Neural cell (in vitro differentiated cells): ENCODE measurements at regions not wholly inside any gene's neighbourhood (a gene's known extent, or its start where the extent isn't known, plus 50 kb on each side); places are given as distances from the start of the nearest gene placed in this dataset.

Experiments used
- H2AFZ ChIP-seq: fragments of 200-600, 300-800 bp; sonication (generic), shearing (Covaris generic); 2 replicates; pipeline ENCODE4 v1.6.0; 2014; ENCODE audit warnings: low read depth, mild to moderate bottlenecking, antibody characterized with exemption, low read length, moderate library complexity
- H3F3A ChIP-seq: fragments of 200-600 bp; shearing (Covaris generic); 2 replicates; pipeline ENCODE4 v1.6.1; 2016; ENCODE audit warnings: mild to moderate bottlenecking, moderate library complexity, mixed read lengths, antibody characterized with exemption, low read length; ENCODE audit not compliant: insufficient read depth, poor library complexity, severe bottlenecking
- H3K27ac ChIP-seq: fragments of 200-600, 300-800 bp; sonication (generic), shearing (Covaris generic); 2 replicates; pipeline ENCODE4 v1.5.1; 2014; ENCODE audit warnings: mild to moderate bottlenecking, low read length, moderate library complexity
- H3K27me3 ChIP-seq: fragments of 300-800, 200-600 bp; sonication (generic), shearing (Covaris generic); 2 replicates; pipeline ENCODE4 v1.6.0; 2014; ENCODE audit warnings: mild to moderate bottlenecking, low read depth, low read length, moderate library complexity; ENCODE audit not compliant: insufficient read depth
- H3K36me3 ChIP-seq: fragments of 300-800, 200-600 bp; sonication (generic), shearing (Covaris generic); 2 replicates; pipeline ENCODE4 v1.5.1; 2014; ENCODE audit warnings: mild to moderate bottlenecking, antibody characterized with exemption, low read length, moderate library complexity; ENCODE audit not compliant: insufficient read depth
- H3K4me2 ChIP-seq: fragments of 300-800, 200-600 bp; sonication (generic), shearing (Covaris generic); 2 replicates; pipeline ENCODE4 v1.6.0; 2014; ENCODE audit warnings: mild to moderate bottlenecking, low read length
- H3K4me3 ChIP-seq: fragments of 300-800, 200-600 bp; sonication (generic), shearing (Covaris generic); 2 replicates; pipeline ENCODE4 v1.5.1; 2014; ENCODE audit warnings: mild to moderate bottlenecking, low read length, moderate library complexity
- H3K79me2 ChIP-seq: fragments of 200-600 bp; shearing (Covaris generic); replicated peaks from 2 replicates; pipeline ENCODE4 v1.6.0; 2014; ENCODE audit warnings: mild to moderate bottlenecking, low read length, moderate library complexity; ENCODE audit not compliant: insufficient read depth
- H3K9ac ChIP-seq: fragments of 300-800, 200-600 bp; sonication (generic), shearing (Covaris generic); 2 replicates; pipeline ENCODE4 v1.6.1; 2016; ENCODE audit warnings: mild to moderate bottlenecking, low read length, mixed read lengths
- H3K9me2 ChIP-seq: fragments of 200-600 bp; shearing (Covaris generic); 2 replicates; pipeline ENCODE4 v1.6.1; 2016; ENCODE audit warnings: mild to moderate bottlenecking, low read length, mixed read lengths; ENCODE audit not compliant: insufficient read depth
- H3K9me3 ChIP-seq: fragments of 200-600, 300-800 bp; sonication (generic), shearing (Covaris generic); 2 replicates; pipeline ENCODE4 v1.6.1; 2016; ENCODE audit warnings: mild to moderate bottlenecking, mixed run types, low read length, moderate library complexity, mixed read lengths
- H4K20me1 ChIP-seq: fragments of 200-600 bp; shearing (Covaris generic); 2 replicates; pipeline ENCODE4 v1.6.1; 2016; ENCODE audit warnings: mild to moderate bottlenecking, mixed run types; ENCODE audit not compliant: insufficient read depth
- CTCF ChIP-seq: fragments of 450-650 bp; IDR thresholded peaks from 2 replicates; pipeline ENCODE4 v1.5.1; 2014; ENCODE audit warnings: antibody characterized with exemption, mild to moderate bottlenecking, moderate library complexity; ENCODE audit not compliant: poor library complexity, severe bottlenecking
- EP300 ChIP-seq: fragments of 450-650 bp; conservative IDR thresholded peaks from 2 replicates; pipeline ENCODE4 v1.6.1; 2014; ENCODE audit warnings: antibody characterized with exemption, mild to moderate bottlenecking, moderate library complexity; ENCODE audit not compliant: poor library complexity, severe bottlenecking
- EZH2 ChIP-seq: fragments of 200-600, 300-800 bp; shearing (Covaris generic), sonication (generic); IDR thresholded peaks from 2 replicates; pipeline ENCODE4 v1.6.1; 2014; ENCODE audit warnings: antibody characterized with exemption, low read length, borderline replicate concordance, mild to moderate bottlenecking; ENCODE audit not compliant: insufficient read depth, poor library complexity, severe bottlenecking
- MXI1 ChIP-seq: fragments of 450-650 bp; conservative IDR thresholded peaks from 2 replicates; pipeline ENCODE4 v1.6.1; 2014; ENCODE audit warnings: antibody characterized with exemption, mild to moderate bottlenecking; ENCODE audit not compliant: poor library complexity, severe bottlenecking
- POLR2AphosphoS5 ChIP-seq: IDR thresholded peaks from 2 replicates; pipeline ENCODE4 v1.6.1; 2012
- RAD21 ChIP-seq: fragments of 450-650 bp; conservative IDR thresholded peaks from 2 replicates; pipeline ENCODE4 v1.6.1; 2014; ENCODE audit warnings: antibody characterized with exemption, mild to moderate bottlenecking, moderate library complexity
- REST ChIP-seq: IDR thresholded peaks from 2 replicates; pipeline ENCODE4 v1.6.1; 2012; ENCODE audit warnings: borderline replicate concordance
- SMC3 ChIP-seq: fragments of 450-650 bp; conservative IDR thresholded peaks from 2 replicates; pipeline ENCODE4 v1.6.1; 2014; ENCODE audit warnings: antibody characterized with exemption, mild to moderate bottlenecking, moderate library complexity; ENCODE audit not compliant: poor library complexity
- TAF1 ChIP-seq: IDR thresholded peaks from 2 replicates; pipeline ENCODE4 v1.6.1; 2012; ENCODE audit warnings: low read depth

- Histone ChIP-seq H3K36me3 (no peaks in the 10 kb centered on the region), H3K9me3 (no peaks in the 10 kb centered on the region), H3K79me2 (no peaks in the 10 kb centered on the region), H2AFZ (no peak overlapping the region), H4K20me1 (no peaks in the 10 kb centered on the region), H3K27ac (no peak overlapping the region), H3K9ac (no peak overlapping the region), H3K4me2 (no peak overlapping the region), H3F3A (no peaks in the 10 kb centered on the region), H3K4me3 (no peak overlapping the region), H3K9me2 (no peaks in the 10 kb centered on the region), H3K27me3 (no peaks in the 10 kb centered on the region)
- TF ChIP-seq REST (no peak), EZH2 (no peak), MXI1 (no peak), CTCF (no peak), TAF1 (no peak), POLR2AphosphoS5 (no peak), SMC3 (no peak), RAD21 (no peak), EP300 (no peak)
These were observed 80.3 kb upstream of the PIAS1 start for GRCh38 chr15:67973846-67974245.

- Histone ChIP-seq H4K20me1 (no peaks in the 10 kb centered on the region), H3K9me3 (no peaks in the 10 kb centered on the region), H3K9me2 (no peaks in the 10 kb centered on the region), H3K9ac (no peak overlapping the region), H3K4me3 (no peak overlapping the region), H2AFZ (no peak overlapping the region), H3K27me3 (no peaks in the 10 kb centered on the region), H3F3A (no peaks in the 10 kb centered on the region), H3K36me3 (no peaks in the 10 kb centered on the region), H3K79me2 (no peaks in the 10 kb centered on the region), H3K4me2 (no peak overlapping the region), H3K27ac (no peak overlapping the region)
- TF ChIP-seq EP300 (no peak), MXI1 (no peak), POLR2AphosphoS5 (no peak)
These were observed 77.5 kb upstream of the PIAS1 start for GRCh38 chr15:67976506-67977073.
